ENCODE measurements at regions not wholly inside any gene's neighbourhood (a gene's known extent, or its start where the extent isn't known, plus 50 kb on each side); places are given as distances from the start of the nearest gene placed in this dataset.

DNA sequence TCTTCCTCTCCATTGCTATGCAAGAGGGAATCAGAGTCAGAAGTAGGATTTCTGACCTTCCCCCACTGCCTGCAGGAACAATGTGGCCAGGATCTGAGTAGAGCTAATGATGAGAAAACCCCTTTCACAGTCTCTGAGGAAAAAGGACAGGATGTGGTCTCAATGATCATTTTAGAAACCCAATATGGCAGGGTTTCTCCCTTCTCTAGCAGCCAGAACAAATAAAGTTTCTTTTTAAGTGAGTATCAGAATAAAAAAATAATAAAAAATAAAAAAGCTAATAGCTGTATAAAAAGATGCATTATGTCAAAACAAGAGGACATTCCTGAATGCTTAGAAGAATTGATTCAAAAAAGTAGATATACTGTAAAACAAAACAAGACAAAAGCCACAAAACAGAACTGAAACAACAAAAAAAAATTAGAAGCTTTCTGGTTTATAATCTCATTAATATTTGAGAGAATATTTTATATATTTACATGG lies 1124.9 kb upstream of the ZEB2 start:
- no peak for DNase-seq
- no peaks in the 10 kb centered on the region for H3K27me3 ChIP-seq (ENCODE audit: control insufficient read depth, insufficient read depth, low read length)
- H3K4me1 ChIP-seq (ENCODE audit: control insufficient read depth, insufficient read depth, low read length) = no peaks in the 10 kb centered on the region
- H3K9me3 ChIP-seq (replicated peaks; ENCODE audit: control insufficient read depth, low read depth, low read length) = no peaks in the 10 kb centered on the region
- H3K36me3 ChIP-seq (ENCODE audit: control insufficient read depth, insufficient read depth, low read length) = no peaks in the 10 kb centered on the region
- H3K27ac ChIP-seq (ENCODE audit: low read length) = no peak overlapping the region
- no peak overlapping the region for H3K4me3 ChIP-seq (ENCODE audit: low read length)

DNA sequence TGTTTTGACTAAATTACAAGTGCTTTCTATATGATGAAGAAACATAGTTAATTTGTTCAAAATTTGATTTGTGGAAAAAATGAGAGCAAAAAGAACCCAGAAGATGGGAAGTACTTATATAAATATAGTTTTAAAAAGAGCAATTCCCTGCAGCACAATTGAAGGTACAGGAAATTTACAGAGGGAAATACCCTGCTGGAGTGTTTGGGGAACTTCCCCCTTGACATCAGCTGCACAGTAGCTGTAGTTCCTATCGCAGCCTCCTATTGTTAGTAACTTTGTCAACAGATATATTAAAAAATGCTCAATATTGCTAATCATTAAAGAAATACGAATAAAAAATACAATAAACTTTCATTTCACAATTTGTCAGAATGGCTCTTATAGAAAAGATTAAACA lies 1118.8 kb upstream of the ZEB2 start:
- Histone ChIP-seq H3K36me3 (ENCODE audit: control insufficient read depth, insufficient read depth, low read length) (no peaks in the 10 kb centered on the region), H3K9me3 (replicated peaks; ENCODE audit: control insufficient read depth, low read depth, low read length) (no peaks in the 10 kb centered on the region), H3K4me1 (ENCODE audit: control insufficient read depth, insufficient read depth, low read length) (no peaks in the 10 kb centered on the region), H3K4me3 (ENCODE audit: low read length) (no peak overlapping the region), H3K27ac (ENCODE audit: low read length) (no peak overlapping the region), H3K27me3 (ENCODE audit: control insufficient read depth, insufficient read depth, low read length) (no peaks in the 10 kb centered on the region)
- no CpG with 5 or more reads among the region's 2 CpGs for WGBS (ENCODE audit: insufficient coverage)
- DNase-seq = peak; percentile 9

DNA sequence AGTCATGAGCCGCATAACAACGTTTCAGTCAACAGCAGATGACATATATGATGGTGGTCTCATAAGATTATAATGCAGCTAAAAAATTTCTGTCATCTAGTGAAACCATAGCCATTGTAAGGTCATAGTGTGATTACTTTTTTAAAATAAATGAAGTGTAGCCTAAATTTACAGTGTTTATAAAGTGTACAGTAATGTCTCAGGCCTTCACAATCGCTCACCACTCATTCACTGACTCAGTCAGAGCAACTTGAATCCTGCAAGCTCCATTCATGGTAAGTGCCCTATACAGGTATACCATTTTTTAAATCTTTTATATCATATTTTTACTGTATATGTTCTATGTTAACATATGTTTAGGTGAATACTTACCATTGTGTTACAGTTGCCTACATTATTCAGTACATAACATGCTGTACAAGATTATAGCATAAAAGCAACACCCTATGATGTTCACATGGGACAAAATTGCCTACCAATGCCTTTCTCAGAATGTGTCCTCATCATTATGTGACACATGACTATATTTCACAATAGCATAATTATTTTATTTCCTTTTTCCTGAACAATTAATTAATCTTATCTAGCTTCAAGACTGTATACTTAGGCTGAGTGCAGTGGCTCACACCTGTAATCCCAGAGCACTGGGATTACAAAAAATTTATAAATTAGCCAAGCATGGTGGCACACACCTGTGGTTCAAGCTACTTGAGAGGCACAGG lies 1115.9 kb upstream of the ZEB2 start:
- Histone ChIP-seq H3K27me3 (ENCODE audit: control insufficient read depth, insufficient read depth, low read length) (no peaks in the 10 kb centered on the region), H3K27ac (ENCODE audit: low read length) (no peak overlapping the region), H3K36me3 (ENCODE audit: control insufficient read depth, insufficient read depth, low read length) (no peaks in the 10 kb centered on the region), H3K9me3 (replicated peaks; ENCODE audit: control insufficient read depth, low read depth, low read length) (no peaks in the 10 kb centered on the region), H3K4me1 (ENCODE audit: control insufficient read depth, insufficient read depth, low read length) (no peaks in the 10 kb centered on the region), H3K4me3 (ENCODE audit: low read length) (no peak overlapping the region)
- WGBS (ENCODE audit: insufficient coverage) = no CpG with 5 or more reads among the region's 3 CpGs
- DNase-seq = no peak

DNA sequence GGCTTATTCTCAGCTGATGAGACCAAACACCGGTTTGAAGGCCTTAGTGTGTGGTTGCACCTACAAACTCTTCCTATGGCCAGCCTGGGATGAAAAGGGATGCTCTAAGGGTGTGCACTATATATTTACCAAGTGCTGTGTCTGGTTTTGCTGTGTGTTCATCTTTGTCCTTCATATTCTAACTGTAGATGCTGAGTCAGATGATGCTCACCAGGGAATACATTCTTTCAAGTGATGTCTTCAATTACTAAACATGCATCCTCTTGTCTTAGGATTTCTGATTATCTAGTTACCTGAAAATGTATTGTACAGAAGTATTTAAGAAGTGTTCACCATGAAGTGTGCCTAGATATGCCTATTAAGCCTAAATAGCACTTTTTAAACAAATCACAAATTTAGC lies 1111.6 kb upstream of the ZEB2 start:
- H3K9me3 ChIP-seq (replicated peaks; ENCODE audit: control insufficient read depth, low read depth, low read length) = no peaks in the 10 kb centered on the region
- no peak overlapping the region for H3K4me3 ChIP-seq (ENCODE audit: low read length)
- H3K27me3 ChIP-seq (ENCODE audit: control insufficient read depth, insufficient read depth, low read length) = no peaks in the 10 kb centered on the region
- WGBS (ENCODE audit: insufficient coverage) = no CpG with 5 or more reads among the region's 1 CpG
- no peaks in the 10 kb centered on the region for H3K4me1 ChIP-seq (ENCODE audit: control insufficient read depth, insufficient read depth, low read length)
- no peak for DNase-seq
- no peak overlapping the region for H3K27ac ChIP-seq (ENCODE audit: low read length)
- H3K36me3 ChIP-seq (ENCODE audit: control insufficient read depth, insufficient read depth, low read length) = no peaks in the 10 kb centered on the region

DNA sequence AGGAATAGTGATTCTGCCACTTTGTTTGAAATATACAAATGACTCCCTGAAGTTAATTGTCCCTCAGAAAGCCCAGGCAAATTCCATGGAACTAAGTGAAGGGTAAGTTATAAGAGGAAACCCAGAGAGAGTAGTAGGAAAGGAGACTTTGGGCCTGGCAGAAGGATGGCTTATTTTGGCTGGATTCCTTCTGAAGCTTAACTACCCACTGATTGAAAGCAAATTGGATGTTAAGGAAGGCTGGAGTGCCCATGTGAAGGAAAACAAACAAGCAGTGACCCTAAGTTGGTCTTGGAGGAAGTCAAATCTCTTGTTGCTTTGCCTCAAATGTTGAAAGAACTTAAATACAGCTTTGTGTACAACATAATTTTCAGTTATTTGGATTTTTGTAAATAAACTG lies 1106.4 kb upstream of the ZEB2 start:
- no peaks in the 10 kb centered on the region for H3K27me3 ChIP-seq (ENCODE audit: control insufficient read depth, insufficient read depth, low read length)
- no peak overlapping the region for H3K4me3 ChIP-seq (ENCODE audit: low read length)
- no peaks in the 10 kb centered on the region for H3K9me3 ChIP-seq (replicated peaks; ENCODE audit: control insufficient read depth, low read depth, low read length)
- no peak for DNase-seq
- H3K27ac ChIP-seq (ENCODE audit: low read length) = no peak overlapping the region
- no peaks in the 10 kb centered on the region for H3K36me3 ChIP-seq (ENCODE audit: control insufficient read depth, insufficient read depth, low read length)
- H3K4me1 ChIP-seq (ENCODE audit: control insufficient read depth, insufficient read depth, low read length) = no peaks in the 10 kb centered on the region

DNA sequence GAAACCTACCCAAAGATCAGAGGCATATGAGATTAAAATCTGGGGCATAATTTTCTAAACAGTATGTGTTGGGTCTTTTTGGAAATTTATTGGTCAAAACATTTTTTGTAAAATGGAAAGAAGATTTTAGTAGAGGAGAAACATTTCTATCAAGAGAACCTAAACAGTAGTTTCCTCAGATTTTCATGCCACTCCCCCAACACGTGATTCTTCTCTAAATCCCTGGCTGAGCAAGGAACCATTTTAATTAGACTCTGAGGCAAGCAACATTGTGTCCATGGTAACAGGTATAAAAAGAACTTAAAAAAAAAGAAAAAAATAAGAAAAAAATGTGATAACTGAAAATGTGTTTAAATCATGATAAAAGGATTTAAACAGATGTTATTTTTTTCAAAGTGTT lies 1105.2 kb upstream of the ZEB2 start:
- no CpG with 5 or more reads among the region's 1 CpG for WGBS (ENCODE audit: insufficient coverage)
- no peak for DNase-seq
- Histone ChIP-seq H3K27ac (ENCODE audit: low read length) (no peak overlapping the region), H3K36me3 (ENCODE audit: control insufficient read depth, insufficient read depth, low read length) (no peaks in the 10 kb centered on the region), H3K9me3 (replicated peaks; ENCODE audit: control insufficient read depth, low read depth, low read length) (no peaks in the 10 kb centered on the region), H3K4me3 (ENCODE audit: low read length) (no peak overlapping the region), H3K27me3 (ENCODE audit: control insufficient read depth, insufficient read depth, low read length) (no peaks in the 10 kb centered on the region), H3K4me1 (ENCODE audit: control insufficient read depth, insufficient read depth, low read length) (no peaks in the 10 kb centered on the region)

DNA sequence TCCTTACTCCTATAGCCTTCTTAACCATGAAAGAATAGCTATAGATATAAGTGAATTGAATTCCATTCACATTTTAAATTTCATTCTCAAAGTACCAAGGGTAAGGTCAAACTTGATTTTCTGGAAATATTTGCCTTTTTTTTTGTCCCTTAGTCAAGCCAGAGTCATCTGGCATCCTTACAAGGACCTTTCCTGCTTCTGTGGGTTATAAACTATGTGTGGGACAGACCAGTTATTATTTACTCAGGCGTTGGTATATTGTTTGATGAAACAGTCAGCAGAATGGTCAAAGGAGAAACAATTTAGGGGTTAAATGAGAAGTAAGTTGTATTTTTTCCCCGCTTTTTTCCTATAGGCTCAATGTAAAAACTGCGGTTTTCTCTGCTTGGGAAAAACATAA lies 1103.2 kb upstream of the ZEB2 start:
- no peaks in the 10 kb centered on the region for H3K36me3 ChIP-seq (ENCODE audit: control insufficient read depth, insufficient read depth, low read length)
- H3K9me3 ChIP-seq (replicated peaks; ENCODE audit: control insufficient read depth, low read depth, low read length) = no peaks in the 10 kb centered on the region
- no peak overlapping the region for H3K4me3 ChIP-seq (ENCODE audit: low read length)
- H3K27ac ChIP-seq (ENCODE audit: low read length) = no peak overlapping the region
- WGBS (ENCODE audit: insufficient coverage) = no CpG with 5 or more reads among the region's 3 CpGs
- no peaks in the 10 kb centered on the region for H3K27me3 ChIP-seq (ENCODE audit: control insufficient read depth, insufficient read depth, low read length)
- H3K4me1 ChIP-seq (ENCODE audit: control insufficient read depth, insufficient read depth, low read length) = no peaks in the 10 kb centered on the region
- no peak for DNase-seq

DNA sequence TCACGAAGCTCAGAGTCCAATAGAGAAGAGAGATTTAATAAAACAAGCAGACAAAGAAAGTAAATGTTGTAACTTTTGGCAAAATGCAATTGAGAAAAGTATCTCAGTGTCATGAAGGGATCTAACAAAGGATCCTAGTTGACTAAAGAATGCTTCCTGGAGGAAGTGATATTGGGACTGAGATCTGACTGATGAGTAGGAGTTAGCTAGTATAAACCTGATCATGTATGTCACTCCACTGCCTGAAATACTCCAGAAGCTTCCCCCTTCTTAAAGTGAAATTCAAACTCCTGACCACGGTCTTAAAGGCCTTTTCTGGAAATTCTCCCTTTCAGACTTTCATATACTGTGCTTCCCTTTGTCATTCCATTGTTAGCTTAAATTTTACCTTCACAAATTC lies 1102.4 kb upstream of the ZEB2 start:
- WGBS (ENCODE audit: insufficient coverage) = 56% methylated on average over 1 of the region's 2 CpGs
- no peak for DNase-seq
- H3K27me3 ChIP-seq (ENCODE audit: control insufficient read depth, insufficient read depth, low read length) = no peaks in the 10 kb centered on the region
- no peak overlapping the region for H3K27ac ChIP-seq (ENCODE audit: low read length)
- no peaks in the 10 kb centered on the region for H3K9me3 ChIP-seq (replicated peaks; ENCODE audit: control insufficient read depth, low read depth, low read length)
- H3K36me3 ChIP-seq (ENCODE audit: control insufficient read depth, insufficient read depth, low read length) = no peaks in the 10 kb centered on the region
- H3K4me1 ChIP-seq (ENCODE audit: control insufficient read depth, insufficient read depth, low read length) = no peaks in the 10 kb centered on the region
- no peak overlapping the region for H3K4me3 ChIP-seq (ENCODE audit: low read length)

DNA sequence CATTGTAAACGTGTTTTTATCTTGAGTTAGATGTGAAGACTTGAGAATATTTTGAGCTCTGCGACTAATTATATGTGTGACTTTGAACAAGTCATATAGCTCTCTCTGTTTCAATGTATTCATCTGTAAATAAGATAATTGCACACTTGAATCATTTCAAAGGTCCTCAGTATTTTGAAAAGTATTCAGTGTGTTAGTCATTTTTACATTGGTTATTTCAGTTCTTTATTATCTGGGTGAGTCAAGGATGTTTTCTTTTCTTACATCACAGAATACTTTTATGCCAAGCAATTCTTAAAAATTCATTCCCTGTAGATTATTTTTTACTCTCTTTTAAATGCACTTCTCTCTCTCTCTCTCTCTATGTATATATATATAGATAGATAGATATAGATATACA lies 1098.0 kb upstream of the ZEB2 start:
- no peaks in the 10 kb centered on the region for H3K4me1 ChIP-seq (ENCODE audit: control insufficient read depth, insufficient read depth, low read length)
- DNase-seq = no peak
- no peak overlapping the region for H3K4me3 ChIP-seq (ENCODE audit: low read length)
- no peaks in the 10 kb centered on the region for H3K27me3 ChIP-seq (ENCODE audit: control insufficient read depth, insufficient read depth, low read length)
- no peak overlapping the region for H3K27ac ChIP-seq (ENCODE audit: low read length)
- WGBS (ENCODE audit: insufficient coverage) = no CpG with 5 or more reads among the region's 2 CpGs
- H3K36me3 ChIP-seq (ENCODE audit: control insufficient read depth, insufficient read depth, low read length) = no peaks in the 10 kb centered on the region
- no peaks in the 10 kb centered on the region for H3K9me3 ChIP-seq (replicated peaks; ENCODE audit: control insufficient read depth, low read depth, low read length)

DNA sequence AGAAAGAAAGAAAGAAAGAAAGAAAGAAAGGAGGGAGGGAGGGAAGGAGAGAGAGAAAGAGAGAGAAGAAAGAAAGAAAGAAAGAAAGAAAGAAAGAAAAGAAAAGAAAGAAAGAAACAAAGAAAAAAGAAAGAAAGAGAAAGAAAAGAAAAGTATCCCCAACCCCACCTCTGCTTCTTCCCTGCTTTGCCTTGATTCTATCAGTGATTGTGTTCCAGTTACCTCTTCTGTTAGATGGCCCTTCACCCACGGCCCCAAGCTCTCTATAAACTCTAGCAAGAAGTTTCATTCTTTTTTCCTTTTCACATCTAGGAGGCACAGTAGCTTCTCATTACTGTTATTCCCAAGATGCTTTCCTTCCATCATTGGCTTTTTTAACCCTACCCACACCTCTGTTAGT lies 1097.5 kb upstream of the ZEB2 start:
- WGBS (ENCODE audit: insufficient coverage) = 100% methylated on average over 1 of the region's 1 CpG
- DNase-seq = no peak
- Histone ChIP-seq H3K36me3 (ENCODE audit: control insufficient read depth, insufficient read depth, low read length) (no peaks in the 10 kb centered on the region), H3K27me3 (ENCODE audit: control insufficient read depth, insufficient read depth, low read length) (no peaks in the 10 kb centered on the region), H3K4me3 (ENCODE audit: low read length) (no peak overlapping the region), H3K27ac (ENCODE audit: low read length) (no peak overlapping the region), H3K9me3 (replicated peaks; ENCODE audit: control insufficient read depth, low read depth, low read length) (no peaks in the 10 kb centered on the region), H3K4me1 (ENCODE audit: control insufficient read depth, insufficient read depth, low read length) (no peaks in the 10 kb centered on the region)

DNA sequence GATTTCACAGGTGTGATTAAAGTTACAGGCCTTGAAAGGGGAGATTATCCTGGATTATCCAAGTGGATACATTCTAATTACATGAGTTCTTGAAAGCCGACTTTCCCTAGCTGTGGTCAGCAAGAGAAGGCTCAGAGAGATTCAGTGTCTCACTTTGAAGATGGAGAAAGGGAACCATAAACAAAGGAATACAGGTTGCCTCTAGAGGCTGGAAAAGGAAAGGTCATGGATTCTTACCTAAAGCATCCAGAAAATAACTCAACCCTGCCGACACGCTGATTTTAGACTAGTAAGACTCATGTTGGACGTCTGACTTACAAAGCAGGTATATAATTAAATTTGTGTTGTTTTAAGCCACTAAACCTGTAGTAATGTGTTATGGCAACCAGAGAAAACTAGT lies 1095.7 kb upstream of the ZEB2 start:
- Histone ChIP-seq H3K27me3 (ENCODE audit: control insufficient read depth, insufficient read depth, low read length) (no peaks in the 10 kb centered on the region), H3K9me3 (replicated peaks; ENCODE audit: control insufficient read depth, low read depth, low read length) (no peaks in the 10 kb centered on the region), H3K4me1 (ENCODE audit: control insufficient read depth, insufficient read depth, low read length) (no peaks in the 10 kb centered on the region), H3K4me3 (ENCODE audit: low read length) (no peak overlapping the region), H3K27ac (ENCODE audit: low read length) (no peak overlapping the region), H3K36me3 (ENCODE audit: control insufficient read depth, insufficient read depth, low read length) (no peaks in the 10 kb centered on the region)
- no CpG with 5 or more reads among the region's 4 CpGs for WGBS (ENCODE audit: insufficient coverage)
- DNase-seq = no peak

Data from muscle of leg (tissue), 3 donors.